ENCODE measurements at regions not wholly inside any gene's neighbourhood (a gene's known extent, or its start where the extent isn't known, plus 50 kb on each side); places are given as distances from the start of the nearest gene placed in this dataset.
A peak's percentile ranks its signal among the peaks of the same experiment; 100 is the strongest.

DNA sequence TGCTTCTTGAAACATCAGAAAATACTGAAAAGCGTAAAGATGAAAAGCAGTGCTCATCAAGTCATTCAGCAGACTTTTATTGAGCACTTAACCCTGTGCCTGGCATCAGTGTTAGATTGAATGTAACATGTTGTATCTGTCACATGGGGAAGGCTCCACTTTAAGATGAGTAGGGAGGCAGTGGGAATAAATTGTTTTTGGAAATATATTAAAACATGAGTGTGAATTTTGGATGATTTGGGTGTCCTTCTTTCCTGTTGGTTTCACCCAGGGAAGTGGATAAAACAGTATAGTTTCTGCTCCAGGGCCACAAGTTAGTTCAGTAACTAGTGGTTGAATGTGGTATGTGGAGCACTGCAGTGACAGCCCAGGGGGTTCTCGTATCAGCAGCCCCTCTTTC, 301.4 kb upstream of the TPM1 start:
- no peak overlapping the region for H3K4me3 ChIP-seq (ENCODE audit: low read depth, low read length)
- no peak for DNase-seq (ENCODE audit: low read depth, low spot score)
- TF ChIP-seq, protein P1, sequence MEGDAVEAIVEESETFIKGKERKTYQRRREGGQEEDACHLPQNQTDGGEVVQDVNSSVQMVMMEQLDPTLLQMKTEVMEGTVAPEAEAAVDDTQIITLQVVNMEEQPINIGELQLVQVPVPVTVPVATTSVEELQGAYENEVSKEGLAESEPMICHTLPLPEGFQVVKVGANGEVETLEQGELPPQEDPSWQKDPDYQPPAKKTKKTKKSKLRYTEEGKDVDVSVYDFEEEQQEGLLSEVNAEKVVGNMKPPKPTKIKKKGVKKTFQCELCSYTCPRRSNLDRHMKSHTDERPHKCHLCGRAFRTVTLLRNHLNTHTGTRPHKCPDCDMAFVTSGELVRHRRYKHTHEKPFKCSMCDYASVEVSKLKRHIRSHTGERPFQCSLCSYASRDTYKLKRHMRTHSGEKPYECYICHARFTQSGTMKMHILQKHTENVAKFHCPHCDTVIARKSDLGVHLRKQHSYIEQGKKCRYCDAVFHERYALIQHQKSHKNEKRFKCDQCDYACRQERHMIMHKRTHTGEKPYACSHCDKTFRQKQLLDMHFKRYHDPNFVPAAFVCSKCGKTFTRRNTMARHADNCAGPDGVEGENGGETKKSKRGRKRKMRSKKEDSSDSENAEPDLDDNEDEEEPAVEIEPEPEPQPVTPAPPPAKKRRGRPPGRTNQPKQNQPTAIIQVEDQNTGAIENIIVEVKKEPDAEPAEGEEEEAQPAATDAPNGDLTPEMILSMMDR (IDR thresholded peaks at IDR 0.05; ENCODE audit: low read depth, low read length), result no peak
- in situ Hi-C loops (cut with HindIII; ENCODE audit: low sequenced_read_pairs), result no loop called here

DNA sequence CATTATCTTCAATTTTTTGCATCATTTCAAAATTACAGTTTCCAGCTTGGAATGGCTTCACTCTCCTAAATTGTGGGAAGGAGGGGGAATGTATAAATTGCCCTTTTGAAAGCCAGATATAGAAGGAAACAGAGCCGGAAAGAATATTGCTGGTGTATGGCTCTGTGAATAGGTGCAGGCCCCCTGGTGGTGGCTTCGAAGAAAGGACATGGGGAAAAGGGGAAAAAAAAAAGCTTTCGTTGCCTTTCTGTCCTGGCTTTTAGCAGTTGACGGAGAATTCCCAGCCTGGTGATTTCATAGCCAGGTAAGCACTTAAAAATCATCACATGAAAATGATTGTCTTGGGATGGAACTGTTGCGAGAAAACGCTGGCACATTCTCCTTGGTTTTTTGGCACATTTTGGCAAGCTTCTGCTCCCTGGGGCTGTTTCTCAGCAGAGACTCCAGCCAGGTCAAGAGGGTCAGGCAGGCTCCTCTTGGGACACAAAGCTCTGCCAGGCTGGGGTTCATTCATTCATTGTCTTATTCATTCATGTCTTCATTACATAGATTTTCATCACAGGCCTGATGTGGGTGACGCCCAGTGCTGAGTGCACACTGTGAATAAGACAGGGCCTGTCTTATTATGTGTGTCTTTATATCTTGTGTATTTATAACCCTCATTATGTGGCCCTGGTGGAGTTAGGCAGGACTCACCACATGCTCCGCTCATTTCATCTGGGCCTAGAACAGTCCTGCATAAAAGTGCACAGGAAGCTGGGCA, 300.0 kb upstream of the TPM1 start:
- H3K4me3 ChIP-seq (ENCODE audit: low read depth, low read length), result no peak overlapping the region

DNA sequence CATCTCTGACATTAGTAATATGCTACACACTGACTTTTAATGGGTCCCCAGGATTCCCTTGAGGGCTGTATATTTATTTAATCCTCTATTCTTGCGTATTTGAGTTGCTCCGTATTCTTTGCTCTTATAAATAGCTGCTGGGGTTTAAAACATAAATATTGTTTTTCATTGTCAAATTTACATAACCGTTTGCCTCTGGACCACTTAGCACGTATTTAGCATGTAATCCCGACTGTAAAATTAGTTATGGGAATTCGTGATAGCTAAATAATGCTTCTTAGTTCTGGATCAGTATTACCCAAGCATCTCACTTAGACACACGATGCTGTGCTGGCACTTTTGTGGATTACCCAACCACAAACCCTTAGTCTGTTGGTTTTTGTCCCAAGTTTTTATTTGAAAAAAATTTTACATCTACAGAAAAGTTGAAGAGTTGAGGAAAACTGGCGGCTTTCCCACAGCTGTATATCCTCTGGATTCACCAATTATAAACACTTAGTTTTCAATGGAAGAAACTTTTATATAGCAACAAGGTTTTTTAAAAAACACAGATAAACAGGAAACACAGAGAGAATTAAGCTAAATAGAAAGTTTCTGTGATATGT, 296.8 kb upstream of the TPM1 start:
- in situ Hi-C loops (cut with HindIII; ENCODE audit: low sequenced_read_pairs), result no loop called here
- no peak overlapping the region for H3K4me3 ChIP-seq (ENCODE audit: low read depth, low read length)
- no peak for DNase-seq (ENCODE audit: low read depth, low spot score)
- TF ChIP-seq, protein P1 (IDR thresholded peaks at IDR 0.05; ENCODE audit: low read depth, low read length), result no peak

More for the DNA sequence above, 300.0 kb upstream of the TPM1 start:
- in situ Hi-C loops (cut with HindIII; ENCODE audit: low sequenced_read_pairs), result no loop called here
- peak; percentile 73 for DNase-seq (ENCODE audit: low read depth, low spot score)
- TF ChIP-seq, protein P1 (IDR thresholded peaks at IDR 0.05; ENCODE audit: low read depth, low read length), result peak; percentile 90

DNA sequence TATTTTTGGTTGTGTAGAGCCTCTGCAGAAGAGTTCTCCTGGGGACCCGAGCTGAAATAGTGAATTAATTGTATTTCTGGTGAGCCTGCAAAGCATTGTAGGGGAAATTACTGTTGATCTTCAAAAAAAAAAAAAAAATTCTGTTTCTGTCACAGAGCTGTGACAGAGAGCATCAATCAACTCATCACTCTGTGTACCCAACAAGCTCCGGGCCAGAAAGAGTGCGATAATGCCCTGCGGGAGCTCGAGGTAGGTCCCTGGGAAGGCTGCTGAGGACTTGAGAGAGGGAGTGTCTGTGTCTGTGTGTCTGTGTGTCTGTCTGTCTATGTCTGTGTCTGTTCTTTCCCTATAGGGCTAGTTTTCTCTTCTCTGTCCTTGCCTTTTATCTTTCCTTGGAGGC, 294.4 kb upstream of the TPM1 start:
- TF ChIP-seq, protein P1 (IDR thresholded peaks at IDR 0.05; ENCODE audit: low read depth, low read length), result no peak
- in situ Hi-C loops (cut with HindIII; ENCODE audit: low sequenced_read_pairs), result no loop called here
- DNase-seq (ENCODE audit: low read depth, low spot score), result no peak
- H3K4me3 ChIP-seq (ENCODE audit: low read depth, low read length), result no peak overlapping the region

DNA sequence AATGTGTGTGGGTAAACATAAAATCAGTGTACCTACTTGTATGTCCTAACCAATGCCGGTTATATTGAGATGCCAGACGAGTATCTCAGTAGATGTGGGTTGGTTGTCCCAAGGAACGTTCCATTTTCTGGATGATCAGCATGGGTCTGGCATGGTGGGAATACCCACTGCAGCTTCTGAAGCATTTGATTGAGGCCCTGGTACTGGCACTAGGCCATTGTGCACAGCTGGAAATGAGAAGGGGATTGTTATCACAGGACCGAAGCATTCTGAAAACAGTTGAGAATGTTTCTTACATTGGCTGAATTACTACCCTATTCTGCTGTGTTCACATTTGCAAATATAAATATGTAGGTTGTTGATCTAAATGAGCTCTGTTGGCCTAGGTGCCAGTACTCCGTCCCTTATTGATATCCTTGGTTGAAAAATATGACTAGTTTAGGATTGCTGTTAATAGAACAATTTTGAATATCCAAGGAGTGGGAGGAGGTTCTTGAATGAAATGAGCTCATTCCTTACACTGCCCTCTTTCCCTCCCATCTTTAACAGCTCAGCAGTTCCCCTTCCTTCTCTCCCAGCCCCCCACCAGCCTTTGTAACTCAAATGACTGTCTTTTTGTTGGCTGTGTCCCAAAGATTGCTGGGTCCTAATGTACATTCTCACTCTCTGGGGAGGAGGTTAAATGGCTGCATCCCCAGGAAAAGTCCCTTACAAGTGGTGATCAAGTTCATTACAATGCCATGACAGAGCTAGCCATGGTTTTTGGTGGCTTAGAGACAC, 293.3 kb upstream of the TPM1 start:
- no peak overlapping the region for H3K4me3 ChIP-seq (ENCODE audit: low read depth, low read length)
- TF ChIP-seq, protein P1 (IDR thresholded peaks at IDR 0.05; ENCODE audit: low read depth, low read length), result no peak
- DNase-seq (ENCODE audit: low read depth, low spot score), result peak; percentile 18
- in situ Hi-C loops (cut with HindIII; ENCODE audit: low sequenced_read_pairs), result no loop called here

DNA sequence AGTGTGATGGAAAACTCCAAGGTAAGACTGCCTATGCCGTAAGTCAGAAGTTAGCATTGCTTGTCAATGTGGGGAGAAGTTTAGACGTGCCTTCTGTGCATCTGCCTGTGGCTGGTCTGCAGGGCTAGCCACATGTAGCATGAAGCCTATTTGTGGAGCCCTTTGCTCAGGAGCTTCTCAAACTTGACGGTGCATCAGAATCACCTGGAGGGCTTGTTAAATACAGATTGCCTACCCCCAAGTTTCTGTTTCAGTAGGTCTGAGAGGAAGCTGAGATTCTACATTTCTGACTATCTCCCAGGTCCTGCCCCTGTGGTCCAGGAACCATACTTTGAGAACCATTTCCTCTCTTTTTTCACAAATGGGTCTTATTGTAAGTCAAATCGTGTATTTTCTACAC, 292.1 kb upstream of the TPM1 start:
- H3K4me3 ChIP-seq (ENCODE audit: low read depth, low read length), result no peak overlapping the region
- in situ Hi-C loops (cut with HindIII; ENCODE audit: low sequenced_read_pairs), result no loop called here
- no peak for DNase-seq (ENCODE audit: low read depth, low spot score)
- TF ChIP-seq, protein P1 (IDR thresholded peaks at IDR 0.05; ENCODE audit: low read depth, low read length), result no peak

All from astrocyte of the spinal cord (primary cell).